ENCODE measurements at regions not wholly inside any gene's neighbourhood (a gene's known extent, or its start where the extent isn't known, plus 50 kb on each side); places are given as distances from the start of the nearest gene placed in this dataset.
"Not testable (repeated sequence)": the region's sequence is repeated elsewhere in the genome, so short reads cannot be mapped to it uniquely, and the experiment has no call there.

DNA sequence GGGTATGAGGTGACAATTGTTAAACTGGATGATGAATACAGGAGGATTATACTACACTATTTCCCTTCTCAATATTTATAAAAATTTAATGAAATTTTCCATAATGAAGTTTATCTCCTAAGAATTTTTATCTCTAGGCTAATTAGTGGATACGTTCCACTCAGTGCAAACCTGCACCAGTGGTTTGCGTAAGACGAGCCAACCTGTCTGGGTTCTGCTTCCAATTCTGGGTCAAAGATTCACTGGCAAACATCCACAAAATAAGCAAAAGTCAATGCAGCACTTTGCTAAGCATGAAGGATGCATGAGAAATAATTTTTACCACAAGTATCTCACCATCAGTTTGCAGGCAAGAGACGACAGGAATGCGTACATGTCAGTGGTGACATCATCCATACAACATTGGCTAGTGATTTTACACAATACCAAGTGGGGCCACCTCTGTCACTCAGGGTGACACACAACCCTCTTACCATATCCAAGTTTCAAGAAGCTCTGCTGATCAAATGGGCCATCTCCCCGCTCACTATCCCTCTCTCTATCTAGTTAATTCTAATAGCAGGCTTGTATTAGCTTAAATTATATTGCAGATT is 51.7 kb downstream of the FAM50B start:
- no peak for DNase-seq (ENCODE audit: low read depth)

DNA sequence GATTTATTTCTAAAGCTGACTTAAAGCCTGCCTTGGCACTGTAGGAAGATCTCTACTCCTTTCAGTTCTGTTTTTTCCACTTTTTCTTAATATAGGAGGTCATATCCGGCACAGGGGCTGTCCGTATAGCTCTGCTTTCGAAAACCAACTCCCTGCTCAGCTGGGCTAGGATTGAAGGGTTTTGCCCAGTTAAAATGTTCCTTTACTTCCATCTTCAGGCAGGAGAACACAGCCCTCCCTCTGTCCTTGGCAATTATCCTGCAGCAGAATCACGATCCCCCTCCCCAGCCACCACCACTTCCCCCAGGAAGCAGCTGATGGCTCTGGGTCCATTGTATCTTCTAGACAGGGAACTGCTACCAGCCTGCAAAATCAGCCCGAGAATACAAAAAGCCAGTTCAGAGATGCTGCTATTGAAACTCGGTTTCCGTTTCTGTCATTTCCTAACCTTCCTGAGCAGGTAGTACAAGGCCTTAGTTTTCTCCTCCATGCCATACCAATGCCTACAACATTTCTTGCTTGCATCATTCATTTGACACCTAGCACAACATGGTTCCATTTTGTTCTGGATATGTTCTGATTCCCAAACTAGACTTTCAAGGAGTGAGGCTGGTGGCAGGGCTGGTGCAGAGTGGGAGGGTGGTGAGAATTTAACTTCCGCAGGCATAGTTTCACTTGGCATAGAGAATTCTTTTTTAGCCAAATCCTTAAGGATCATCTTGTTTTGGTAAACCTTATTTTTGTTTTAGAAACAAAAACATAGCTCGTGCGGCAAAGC is 53.9 kb downstream of the FAM50B start:
- DNase-seq (ENCODE audit: low read depth) = no peak

DNA sequence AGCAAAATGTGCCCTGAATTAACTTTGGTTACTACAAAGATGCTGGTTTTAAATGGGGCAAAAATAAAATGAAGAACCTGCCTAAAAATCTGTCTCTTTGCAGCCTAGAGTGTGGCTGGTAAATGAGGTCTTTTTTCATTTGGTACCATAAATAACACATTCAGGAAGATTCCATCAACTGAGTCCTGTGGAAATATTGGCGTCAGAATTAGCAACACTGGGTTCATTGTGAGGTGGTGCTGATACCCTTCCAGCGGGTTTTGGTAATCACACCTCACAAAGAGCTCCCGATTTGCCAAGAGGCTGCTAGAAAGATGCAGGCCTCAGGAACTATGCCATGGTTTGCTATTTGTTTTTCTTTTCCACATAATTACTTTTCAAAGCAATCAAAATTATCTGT is 55.3 kb downstream of the FAM50B start:
- DNase-seq (ENCODE audit: low read depth) = no peak

DNA sequence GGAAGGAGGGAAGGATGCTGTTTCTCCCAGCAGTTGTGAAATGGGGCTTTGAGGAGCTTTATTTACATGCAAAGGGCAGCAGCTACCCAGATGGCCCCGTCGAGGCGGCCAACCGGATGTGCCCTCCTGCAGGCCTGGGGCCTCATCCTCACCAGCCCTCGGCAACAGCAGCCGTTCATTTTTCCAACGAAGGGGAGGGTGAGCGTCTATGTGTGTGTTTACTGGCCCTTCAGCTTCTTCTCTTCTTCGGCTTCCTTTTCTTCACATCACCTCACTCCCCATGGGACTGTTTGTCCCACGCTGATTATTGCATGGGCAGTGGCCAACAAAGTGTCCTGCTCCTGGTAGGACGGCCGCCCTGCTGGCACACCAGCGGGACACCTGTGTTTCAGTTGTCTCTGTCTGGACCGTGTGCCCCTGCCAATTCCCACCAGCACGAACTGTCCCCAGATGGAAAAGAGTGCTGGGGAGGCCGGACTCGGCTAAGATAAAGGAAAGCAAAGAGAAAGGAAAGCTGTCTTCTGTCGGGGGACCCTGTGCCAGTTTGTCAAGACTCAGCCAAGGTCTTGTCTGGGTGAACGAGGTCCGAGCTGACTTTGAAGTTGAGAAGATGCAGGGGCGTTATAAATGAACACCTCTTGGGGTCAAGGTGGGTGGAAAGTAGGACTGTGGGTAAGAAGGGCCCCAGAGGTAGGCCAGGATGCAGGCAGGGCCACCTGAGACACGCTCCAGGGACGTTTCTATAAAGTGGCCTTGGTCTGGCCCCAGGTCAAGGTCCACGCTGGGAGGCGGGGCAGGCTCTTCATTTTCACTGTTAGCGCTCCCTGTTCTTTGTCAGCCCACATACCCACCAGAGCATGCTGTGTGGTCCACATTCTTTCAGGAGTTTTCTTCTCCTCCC is 57.0 kb downstream of the FAM50B start:
- no peak for DNase-seq (ENCODE audit: low read depth)

DNA sequence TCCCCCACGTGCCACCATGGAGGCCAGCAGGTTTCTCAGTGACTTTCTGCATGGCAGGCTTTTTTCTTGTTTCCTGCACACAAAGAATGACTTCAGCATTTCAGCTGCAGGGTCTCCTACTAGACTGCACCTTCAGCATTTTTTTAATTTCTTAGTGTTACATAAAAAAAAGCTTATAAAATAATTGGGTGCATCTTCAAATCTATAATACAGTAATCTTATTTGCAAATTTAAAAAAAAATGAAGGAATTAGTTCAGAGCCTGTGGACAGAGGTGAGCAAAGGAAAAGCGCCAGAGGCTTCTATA is 57.6 kb downstream of the FAM50B start:
- DNase-seq (ENCODE audit: low read depth) = no peak

DNA sequence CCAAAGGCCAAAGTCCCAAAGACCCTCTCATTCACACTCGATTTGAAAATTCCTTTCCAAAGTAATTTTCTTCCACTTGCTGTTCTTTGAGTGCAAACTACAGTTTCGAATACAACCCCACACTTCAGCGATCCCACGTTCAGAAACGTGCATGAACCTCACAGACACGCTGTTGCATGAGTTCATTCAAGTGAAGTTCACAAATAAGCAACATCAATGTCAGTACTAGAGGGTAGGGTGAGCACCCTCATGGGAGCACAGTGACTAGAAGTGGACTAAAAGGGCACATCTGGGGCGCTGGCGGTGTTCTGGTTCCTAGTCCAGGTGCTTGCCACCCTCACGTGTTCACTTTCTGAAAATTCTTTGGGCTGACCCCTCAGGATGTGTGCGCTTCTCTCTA is 59.0 kb downstream of the FAM50B start:
- DNase-seq (ENCODE audit: low read depth) = no peak

DNA sequence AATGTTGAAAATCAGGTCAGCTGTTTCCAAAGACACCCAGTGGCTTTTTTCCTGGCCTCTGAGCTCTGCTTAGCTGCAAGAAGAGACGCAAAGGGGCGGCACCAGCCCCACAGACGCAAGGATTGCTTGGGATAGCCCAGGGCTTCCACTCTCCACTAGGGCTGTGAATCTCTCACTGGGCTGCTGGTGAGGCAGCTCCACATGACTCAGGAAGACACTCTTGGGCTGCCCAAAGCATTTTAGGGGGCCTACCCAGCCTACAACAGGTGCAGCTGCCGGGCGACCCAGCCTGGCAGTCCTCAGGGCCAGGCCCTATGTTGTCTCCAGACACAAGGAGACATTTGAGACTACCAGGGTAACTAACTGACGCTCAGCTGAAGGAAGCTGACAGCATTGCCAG is 59.8 kb downstream of the FAM50B start:
- no peak for DNase-seq (ENCODE audit: low read depth)

DNA sequence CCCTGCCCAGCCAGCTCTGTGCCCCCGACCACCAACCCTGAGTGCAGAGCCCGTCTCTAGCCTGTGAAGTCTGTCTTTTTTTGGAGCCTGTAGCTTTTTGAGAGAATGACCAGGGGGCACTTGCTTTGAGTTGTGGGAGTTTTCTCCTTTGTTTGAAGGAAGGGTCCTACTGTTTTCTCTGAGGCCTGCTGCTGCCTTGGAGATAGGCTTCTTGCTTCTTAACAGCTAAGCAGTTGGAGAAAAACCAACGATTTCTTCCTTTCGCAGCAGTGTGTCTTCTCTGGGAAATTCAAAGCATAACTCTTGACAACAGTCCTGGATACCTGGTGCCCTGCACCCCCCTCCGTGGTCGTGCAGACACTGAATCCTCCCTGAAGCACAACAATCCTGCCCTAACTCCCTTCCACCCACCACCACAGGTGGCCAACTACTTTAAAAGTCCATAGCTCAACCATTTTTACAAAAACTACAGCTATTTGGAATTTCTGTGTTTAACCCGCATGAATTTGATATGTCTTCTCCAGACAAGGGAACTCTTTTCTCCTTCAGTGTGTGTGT is 61.0 kb downstream of the FAM50B start:
- DNase-seq (ENCODE audit: low read depth) = no peak

DNA sequence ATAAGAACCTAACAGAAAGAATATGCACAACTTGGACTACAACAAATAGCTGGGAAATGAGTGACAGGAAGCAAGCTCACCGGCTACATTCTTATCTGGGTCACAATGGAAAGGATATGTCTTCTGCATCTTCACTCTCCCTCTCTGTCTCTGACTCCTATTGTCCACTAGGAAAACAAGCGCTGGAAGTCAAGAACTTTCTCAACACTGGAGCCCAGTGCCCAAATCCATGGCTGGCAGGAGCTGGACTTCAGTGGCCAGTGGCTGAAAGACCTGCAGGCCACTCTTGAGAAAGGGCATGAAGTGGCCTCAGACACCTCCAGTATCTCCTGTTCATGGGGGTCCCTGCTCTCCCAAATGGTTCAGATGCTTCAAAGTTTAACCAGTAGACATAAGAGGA is 62.0 kb downstream of the FAM50B start:
- no peak for DNase-seq (ENCODE audit: low read depth)

DNA sequence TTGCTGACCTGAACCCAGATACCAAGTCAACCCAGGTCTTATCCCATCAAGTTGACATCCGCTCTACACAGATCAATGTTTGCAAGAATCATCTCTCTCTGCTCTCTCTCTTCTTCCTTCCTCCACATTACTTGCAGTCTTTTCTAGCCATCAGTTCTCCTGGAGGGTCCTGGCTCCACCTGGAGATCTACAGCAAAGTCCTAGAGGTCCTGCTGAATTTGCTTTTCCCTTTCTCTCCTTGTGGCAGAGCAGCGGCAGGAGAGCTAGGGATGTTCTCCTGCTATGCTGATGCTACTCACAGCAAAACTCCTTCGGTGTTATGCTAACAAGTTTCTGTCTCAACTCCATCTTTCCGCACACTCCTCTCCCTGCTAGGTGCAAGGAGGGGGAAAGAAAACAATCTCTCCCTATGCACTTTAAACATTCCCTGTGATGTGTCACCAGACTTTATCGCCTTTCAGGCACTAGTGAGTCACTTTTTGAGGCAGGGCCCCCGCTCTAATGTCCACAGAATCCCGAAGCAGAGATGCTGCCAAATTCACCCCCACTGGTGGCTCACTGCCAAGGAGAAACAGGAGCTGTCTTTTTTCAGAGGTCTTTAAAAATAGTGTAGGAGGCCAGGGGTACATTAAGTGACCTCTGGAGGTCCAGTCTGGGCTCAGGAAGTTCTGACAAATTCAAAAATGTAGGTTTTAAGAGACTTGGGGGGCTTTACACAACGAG is 62.6 kb downstream of the FAM50B start:
- DNase-seq (ENCODE audit: low read depth) = no peak

DNA sequence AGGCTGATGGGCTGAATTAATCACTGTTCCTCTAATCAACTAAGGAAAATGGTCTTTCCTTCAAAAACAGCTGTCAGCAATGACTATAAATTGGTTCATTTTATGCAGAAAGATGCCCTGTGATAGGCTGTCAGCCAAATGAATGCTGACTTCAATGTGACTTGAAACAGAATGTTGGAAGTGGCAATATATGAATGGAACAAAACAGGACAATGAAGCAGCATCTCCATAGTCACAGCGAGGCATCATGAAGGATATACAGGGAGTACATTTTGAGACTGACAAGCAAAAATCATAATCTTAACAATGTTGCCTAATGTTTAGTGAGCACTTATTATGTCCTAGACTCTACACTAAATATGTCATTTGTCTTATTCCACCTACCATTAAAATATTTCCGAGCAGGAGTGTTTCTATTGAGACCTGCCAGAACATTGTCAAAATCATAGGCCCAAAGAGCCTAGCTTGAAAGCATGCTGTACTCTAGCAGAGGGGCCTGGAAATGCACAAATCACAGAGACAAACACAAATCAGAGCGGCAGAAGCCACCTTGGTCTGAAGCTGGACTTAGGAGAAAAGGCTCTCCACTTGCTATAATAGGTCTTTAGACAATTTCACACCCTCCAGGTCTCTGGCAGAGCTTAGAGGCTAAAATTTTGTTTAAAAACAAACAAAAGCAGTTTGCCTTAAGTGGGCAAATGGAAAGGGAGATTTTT is 63.3 kb downstream of the FAM50B start:
- no peak for DNase-seq (ENCODE audit: low read depth)

DNA sequence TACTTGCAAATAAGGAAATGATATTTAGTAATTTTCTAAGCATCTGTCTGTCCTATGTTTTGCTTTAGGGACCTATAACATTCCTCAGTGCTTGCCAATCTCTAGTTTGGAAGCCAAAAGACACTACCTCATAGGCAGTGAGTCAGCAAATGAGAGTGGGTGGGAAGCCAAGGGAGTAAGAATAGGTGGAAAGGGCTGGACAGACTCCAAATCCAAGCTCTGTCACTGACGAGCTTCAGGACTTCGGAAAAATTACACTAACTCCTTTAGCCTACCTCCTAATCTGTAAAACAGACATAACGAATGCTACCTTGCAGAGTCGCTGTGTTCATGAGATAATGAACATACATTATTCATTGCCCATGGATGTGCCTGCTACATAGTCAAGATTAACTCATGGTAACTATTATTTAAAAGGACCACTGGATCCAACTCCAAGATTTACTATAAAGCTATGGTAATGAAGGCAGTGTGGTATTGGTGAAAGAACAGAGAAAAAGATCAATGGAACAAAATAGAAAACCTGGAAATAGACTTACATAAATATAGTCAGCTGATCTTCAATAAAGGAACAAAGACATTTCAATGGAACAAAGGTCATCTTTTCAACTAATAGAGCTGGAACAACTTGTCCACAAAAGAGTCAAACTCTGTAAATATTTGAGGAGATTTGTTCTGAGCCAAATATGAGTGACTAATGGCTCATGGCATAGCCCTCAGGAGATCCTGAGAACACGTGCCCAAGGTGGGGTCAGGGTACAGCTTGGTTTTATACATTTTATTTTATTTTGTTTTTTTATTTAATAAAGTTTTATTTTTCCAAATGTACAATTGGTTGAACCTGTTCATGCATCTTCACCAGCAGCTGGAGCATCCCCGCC is 64.1 kb downstream of the FAM50B start:
- DNase-seq (ENCODE audit: low read depth) = no peak

DNA sequence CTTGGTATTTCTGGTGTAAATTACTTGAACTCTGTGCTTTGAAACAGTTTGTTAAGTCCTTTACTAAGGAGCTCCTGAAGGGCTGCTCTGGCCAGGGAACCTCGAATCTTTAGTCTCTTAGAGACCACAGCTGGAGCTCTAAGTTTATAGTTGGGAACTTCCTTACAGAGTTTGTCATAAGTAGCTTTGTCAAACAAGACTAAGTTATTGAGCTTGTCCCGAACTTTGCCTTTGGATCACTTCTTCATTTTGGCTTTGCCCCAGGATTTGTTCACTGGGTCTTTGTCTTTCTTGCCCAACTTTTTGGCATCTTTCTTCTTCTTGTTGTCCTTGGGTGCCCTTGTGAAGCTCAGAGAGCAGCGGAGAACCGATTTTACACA is 64.8 kb downstream of the FAM50B start:
- DNase-seq (ENCODE audit: low read depth) = no peak

DNA sequence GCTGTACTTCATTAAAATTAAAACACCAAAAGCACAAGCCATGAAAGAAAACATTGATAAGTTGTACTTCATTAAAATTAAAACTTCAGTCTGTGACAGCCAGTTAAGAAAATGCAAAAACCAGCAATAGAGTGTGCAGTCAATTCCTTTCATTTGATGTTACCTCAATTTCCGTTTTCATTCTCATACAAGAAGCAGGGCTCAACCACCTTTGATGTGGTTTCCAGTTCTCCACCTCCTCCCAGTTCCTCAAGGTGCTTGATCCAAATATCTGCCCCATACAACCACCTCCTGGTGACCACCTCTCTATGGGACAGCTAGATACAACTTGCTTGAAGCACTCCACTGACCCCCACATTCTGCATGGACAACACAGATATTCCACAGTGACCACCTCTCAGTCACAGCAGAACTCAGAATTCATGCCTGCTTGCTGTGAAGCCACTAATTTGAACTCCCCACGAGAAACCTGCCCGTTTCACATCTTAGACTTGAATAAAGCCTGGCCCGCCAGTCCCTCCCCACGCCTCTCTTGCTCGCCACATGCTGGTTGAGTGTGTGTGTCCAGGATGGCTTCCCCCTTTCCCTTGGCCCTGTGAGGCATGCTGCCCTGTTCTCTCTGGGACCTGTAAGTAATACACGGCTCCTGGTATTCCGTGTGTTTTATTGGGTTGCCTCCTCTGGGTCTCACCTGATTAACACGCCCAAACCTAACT is 66.1 kb downstream of the FAM50B start:
- DNase-seq (ENCODE audit: low read depth) = peak; percentile 9

DNA sequence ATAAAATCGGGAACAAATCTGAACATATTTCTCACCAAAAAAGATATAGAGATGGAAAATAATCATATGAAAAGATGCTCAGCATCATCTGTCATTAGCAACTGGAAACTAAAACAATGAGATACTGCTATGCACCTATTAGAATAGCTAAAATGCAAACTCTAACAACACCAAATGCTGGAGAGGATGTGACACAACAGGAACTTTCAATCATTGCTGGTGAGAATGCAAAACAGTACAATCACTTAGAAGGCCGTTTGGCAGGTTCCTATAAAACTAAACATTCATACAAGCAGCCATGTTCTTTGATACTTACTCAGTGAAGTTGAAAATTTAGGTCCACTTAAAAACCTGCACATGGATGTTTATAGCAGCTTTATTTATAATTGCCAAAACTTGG is 67.0 kb downstream of the FAM50B start:
- DNase-seq (ENCODE audit: low read depth) = no peak

DNA sequence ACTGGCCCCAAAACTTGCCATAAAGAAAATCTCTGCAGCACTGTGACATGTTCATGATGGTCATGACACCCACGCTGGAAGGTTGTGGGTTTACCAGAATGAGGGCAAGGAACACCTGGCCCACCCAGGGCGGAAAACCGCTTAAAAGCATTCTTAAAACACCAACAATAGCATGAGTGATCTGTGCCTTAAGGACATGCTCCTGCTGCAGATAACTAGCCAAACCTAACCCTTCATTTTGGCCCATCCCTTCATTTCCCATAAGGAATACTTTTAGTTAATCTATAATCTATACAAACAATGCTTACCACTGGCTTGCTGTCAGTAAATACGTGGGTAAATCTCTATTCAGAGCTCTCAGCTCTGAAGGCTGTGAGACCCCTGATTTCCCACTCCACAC is 67.6 kb downstream of the FAM50B start:
- not testable (repeated sequence) for DNase-seq (ENCODE audit: low read depth)

DNA sequence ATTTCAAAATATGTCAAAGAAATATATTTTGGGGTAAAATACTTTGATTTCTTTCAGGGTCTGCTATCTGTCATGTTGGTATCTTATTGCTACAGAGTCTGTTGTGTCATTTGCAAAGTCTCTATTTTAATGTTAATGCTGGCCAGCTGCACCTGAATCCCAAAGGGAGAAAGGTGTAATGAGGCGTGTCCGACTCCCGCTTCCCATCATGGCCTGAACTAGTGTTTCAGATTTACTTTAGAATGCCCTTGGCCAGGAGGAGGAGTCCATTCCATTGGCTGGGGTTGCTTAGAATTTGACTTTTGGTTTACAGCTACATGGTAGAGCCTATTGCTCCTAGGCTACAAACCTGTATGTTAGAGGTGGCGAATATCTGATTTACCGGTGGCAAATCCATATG is 69.3 kb downstream of the FAM50B start:
- no peak for DNase-seq (ENCODE audit: low read depth)

DNA sequence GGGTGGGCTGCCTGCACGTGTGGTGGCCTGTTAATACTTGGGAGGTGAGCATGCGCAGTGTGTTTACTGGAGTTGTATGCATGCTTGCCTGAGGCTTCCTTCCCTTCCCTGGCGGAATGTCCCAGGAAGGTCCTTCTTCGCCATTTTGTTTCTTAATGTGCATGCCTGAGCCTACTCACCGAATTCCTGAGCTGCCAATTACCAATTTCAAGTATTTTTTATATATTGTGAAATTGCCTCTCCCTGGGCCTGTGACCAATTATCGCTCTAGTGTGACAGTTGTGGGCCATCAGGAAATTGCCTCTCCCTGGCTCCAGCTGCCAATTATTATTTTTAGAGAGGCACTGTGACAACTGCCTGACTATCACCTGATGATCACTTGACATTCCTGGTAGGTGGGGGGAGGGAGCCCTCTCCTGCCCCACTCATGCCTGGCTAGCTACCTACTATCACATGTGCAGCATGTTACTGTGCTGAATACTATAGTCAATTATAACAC is 70.0 kb downstream of the FAM50B start:
- no peak for DNase-seq (ENCODE audit: low read depth)

DNA sequence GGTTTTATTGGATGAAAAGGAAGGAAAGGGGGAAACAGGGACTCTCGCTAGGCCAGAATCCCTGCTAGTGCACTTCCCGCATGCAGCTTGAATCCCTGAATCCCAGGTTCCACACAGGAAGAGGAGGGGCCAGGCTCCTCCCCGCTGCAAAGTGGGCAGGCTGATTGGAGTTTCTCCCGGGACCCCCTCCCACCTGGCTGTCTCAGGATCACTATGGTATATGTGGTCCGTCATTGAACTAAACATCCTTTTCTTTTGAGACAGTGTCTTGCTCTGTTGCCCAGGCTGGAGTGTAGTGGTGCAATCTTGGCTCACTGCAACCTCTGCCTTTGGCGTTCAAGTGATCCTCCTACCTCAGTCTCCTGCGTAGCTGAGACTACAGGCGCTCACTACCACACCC is 70.7 kb downstream of the FAM50B start:
- no peak for DNase-seq (ENCODE audit: low read depth)

DNA sequence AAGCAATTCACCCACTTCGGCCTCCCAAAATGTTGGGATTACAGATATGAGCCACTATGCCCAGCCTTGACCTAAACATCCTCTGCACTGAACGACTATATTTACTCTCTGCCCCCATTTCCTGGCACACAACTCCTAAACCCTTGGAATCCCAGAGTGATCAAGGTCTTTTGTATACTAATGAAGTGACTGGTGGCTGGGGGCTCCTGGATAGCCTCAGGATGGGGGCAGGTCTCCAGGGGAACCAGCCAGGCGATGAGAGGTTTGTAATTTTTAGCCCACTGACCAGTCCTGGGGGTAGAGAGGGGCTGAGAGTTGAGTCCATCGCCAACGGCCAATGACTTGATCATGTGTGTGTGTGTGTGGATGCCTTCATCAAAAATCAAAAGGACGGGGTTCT is 71.1 kb downstream of the FAM50B start:
- no peak for DNase-seq (ENCODE audit: low read depth)

All from T follicular helper cell (primary cell).